ENCODE measurements at regions not wholly inside any gene's neighbourhood (a gene's known extent, or its start where the extent isn't known, plus 50 kb on each side); places are given as distances from the start of the nearest gene placed in this dataset.

GRCh38 chr2:237158194-237158593, 72.5 kb downstream of the COPS8 start:
- no peak for TF ChIP-seq SUZ12 (IDR thresholded peaks at IDR 0.05; ENCODE audit: extremely low read depth, insufficient read depth, insufficient read length)
- no peak for TF ChIP-seq ZNF274 (IDR thresholded peaks at IDR 0.05; ENCODE audit: low read depth, low read length)

Data from NT2/D1 (cell line).